ENCODE measurements at regions not wholly inside any gene's neighbourhood (a gene's known extent, or its start where the extent isn't known, plus 50 kb on each side); places are given as distances from the start of the nearest gene placed in this dataset.

GRCh38 chr15:94834000-94834399 is 602.6 kb downstream of the MCTP2 start:
- TF ChIP-seq EP300 (IDR thresholded peaks at IDR 0.05) = no peak
- TF ChIP-seq CTCF (IDR thresholded peaks at IDR 0.05) = no peak
- TF ChIP-seq POLR2AphosphoS5 (IDR thresholded peaks at IDR 0.05) = no peak
- no peak for TF ChIP-seq POLR2A (IDR thresholded peaks at IDR 0.05)
- intact Hi-C loops (cut with DNase I) = no loop called here
- H3K9me3 ChIP-seq = peaks cover 0 to 2% (median 0%) of the 10 kb centered on the region in 4 donors
- H3K27ac ChIP-seq = no peak overlapping the region
- H3K4me1 ChIP-seq = peaks cover 0 to 6% (median 0%) of the 10 kb centered on the region in 4 donors
- WGBS, 2 donors = 94 to 96% methylated on average over 3 of the region's 3 CpGs
- no peaks in the 10 kb centered on the region for H3K36me3 ChIP-seq
- H3K4me3 ChIP-seq = no peak overlapping the region
- no peaks in the 10 kb centered on the region for H3K27me3 ChIP-seq
- no peak for DNase-seq

- Histone ChIP-seq H3K27me3 (no peaks in the 10 kb centered on the region), H3K4me1 (peaks cover 0 to 6% (median 0%) of the 10 kb centered on the region in 4 donors), H3K27ac (no peak overlapping the region), H3K9me3 (peaks cover 0 to 2% (median 0%) of the 10 kb centered on the region in 4 donors), H3K36me3 (no peaks in the 10 kb centered on the region), H3K4me3 (no peak overlapping the region)
- 82 to 86% methylated on average over 1 of the region's 1 CpG for WGBS, 2 donors
- TF ChIP-seq POLR2AphosphoS5 (IDR thresholded peaks at IDR 0.05) (no peak), EP300 (IDR thresholded peaks at IDR 0.05) (no peak), POLR2A (IDR thresholded peaks at IDR 0.05) (no peak), CTCF (IDR thresholded peaks at IDR 0.05) (no peak)
- DNase-seq = no peak
- intact Hi-C loops (cut with DNase I) = no loop called here
Measured at GRCh38 chr15:94834494-94834893, 603.1 kb downstream of the MCTP2 start.

GRCh38 chr15:94838281-94838680 is 606.9 kb downstream of the MCTP2 start:
- WGBS, 2 donors = 50 to 68% methylated on average over 1 of the region's 1 CpG
- intact Hi-C loops (cut with DNase I) = no loop called here

GRCh38 chr15:94840794-94841783 is 609.7 kb downstream of the MCTP2 start:
- Histone ChIP-seq H3K36me3 (no peaks in the 10 kb centered on the region), H3K27me3 (peaks cover 0 to 3% (median 0%) of the 10 kb centered on the region in 3 donors), H3K4me1 (peaks cover 0 to 11% (median 3%) of the 10 kb centered on the region in 4 donors), H3K9me3 (no peaks in the 10 kb centered on the region), H3K27ac (peak overlapping the region in 2 of 4 donors; percentile 28 to 33), H3K4me3 (no peak overlapping the region)
- TF ChIP-seq EP300 (IDR thresholded peaks at IDR 0.05) = no peak
- TF ChIP-seq POLR2AphosphoS5 (IDR thresholded peaks at IDR 0.05) = no peak
- no peak for TF ChIP-seq CTCF (IDR thresholded peaks at IDR 0.05)
- no peak for TF ChIP-seq POLR2A (IDR thresholded peaks at IDR 0.05)
- intact Hi-C loops (cut with DNase I) = loop anchor here (10.0 kb wide), 2 partner anchors 166 to 1494 kb away; partner anchors contain the start of gene NR2F2
- peak; percentile 74 for DNase-seq
- WGBS, 2 donors = 70 to 83% methylated on average over 10 of the region's 10 CpGs

More at GRCh38 chr15:94838281-94838680, 606.9 kb downstream of the MCTP2 start:
- Histone ChIP-seq H3K9me3 (no peaks in the 10 kb centered on the region), H3K36me3 (no peaks in the 10 kb centered on the region), H3K27me3 (no peaks in the 10 kb centered on the region), H3K4me1 (peaks cover 0 to 6% (median 0%) of the 10 kb centered on the region in 4 donors), H3K27ac (no peak overlapping the region), H3K4me3 (no peak overlapping the region)
- no peak for TF ChIP-seq POLR2A (IDR thresholded peaks at IDR 0.05)
- TF ChIP-seq EP300 (IDR thresholded peaks at IDR 0.05) = no peak
- no peak for TF ChIP-seq POLR2AphosphoS5 (IDR thresholded peaks at IDR 0.05)
- TF ChIP-seq CTCF (IDR thresholded peaks at IDR 0.05) = no peak
- no peak for DNase-seq
